ENCODE measurements at regions not wholly inside any gene's neighbourhood (a gene's known extent, or its start where the extent isn't known, plus 50 kb on each side); places are given as distances from the start of the nearest gene placed in this dataset.

- H3K4me3 Mint-ChIP-seq (ENCODE audit: unreplicated experiment), result no peak overlapping the region
- no peak overlapping the region for H3K27ac Mint-ChIP-seq (ENCODE audit: unreplicated experiment)
- H3K4me1 Mint-ChIP-seq (ENCODE audit: low read depth, unreplicated experiment), result peaks cover 27% of the 10 kb centered on the region
- H3K9me3 Mint-ChIP-seq (ENCODE audit: unreplicated experiment), result peaks cover 8% of the 10 kb centered on the region
- peaks cover 12% of the 10 kb centered on the region for H3K27me3 Mint-ChIP-seq (ENCODE audit: unreplicated experiment)
- DNase-seq, result no peak
- TF ChIP-seq, protein P1, sequence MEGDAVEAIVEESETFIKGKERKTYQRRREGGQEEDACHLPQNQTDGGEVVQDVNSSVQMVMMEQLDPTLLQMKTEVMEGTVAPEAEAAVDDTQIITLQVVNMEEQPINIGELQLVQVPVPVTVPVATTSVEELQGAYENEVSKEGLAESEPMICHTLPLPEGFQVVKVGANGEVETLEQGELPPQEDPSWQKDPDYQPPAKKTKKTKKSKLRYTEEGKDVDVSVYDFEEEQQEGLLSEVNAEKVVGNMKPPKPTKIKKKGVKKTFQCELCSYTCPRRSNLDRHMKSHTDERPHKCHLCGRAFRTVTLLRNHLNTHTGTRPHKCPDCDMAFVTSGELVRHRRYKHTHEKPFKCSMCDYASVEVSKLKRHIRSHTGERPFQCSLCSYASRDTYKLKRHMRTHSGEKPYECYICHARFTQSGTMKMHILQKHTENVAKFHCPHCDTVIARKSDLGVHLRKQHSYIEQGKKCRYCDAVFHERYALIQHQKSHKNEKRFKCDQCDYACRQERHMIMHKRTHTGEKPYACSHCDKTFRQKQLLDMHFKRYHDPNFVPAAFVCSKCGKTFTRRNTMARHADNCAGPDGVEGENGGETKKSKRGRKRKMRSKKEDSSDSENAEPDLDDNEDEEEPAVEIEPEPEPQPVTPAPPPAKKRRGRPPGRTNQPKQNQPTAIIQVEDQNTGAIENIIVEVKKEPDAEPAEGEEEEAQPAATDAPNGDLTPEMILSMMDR (IDR thresholded peaks at IDR 0.05; ENCODE audit: partially characterized antibody, unreplicated experiment), result no peak
- peaks cover 5% of the 10 kb centered on the region for H3K36me3 Mint-ChIP-seq (ENCODE audit: unreplicated experiment)
Observed at GRCh38 chr1:235014756-235015155, 113.9 kb downstream of the TOMM20 start.

GRCh38 chr1:235013512-235013911 lies 115.1 kb downstream of the TOMM20 start:
- H3K9me3 Mint-ChIP-seq (ENCODE audit: unreplicated experiment), result peaks cover 8% of the 10 kb centered on the region
- H3K27me3 Mint-ChIP-seq (ENCODE audit: unreplicated experiment), result peaks cover 12% of the 10 kb centered on the region
- peaks cover 5% of the 10 kb centered on the region for H3K36me3 Mint-ChIP-seq (ENCODE audit: unreplicated experiment)
- peaks cover 25% of the 10 kb centered on the region for H3K4me1 Mint-ChIP-seq (ENCODE audit: low read depth, unreplicated experiment)
- no peak overlapping the region for H3K4me3 Mint-ChIP-seq (ENCODE audit: unreplicated experiment)
- no peak for DNase-seq
- no peak overlapping the region for H3K27ac Mint-ChIP-seq (ENCODE audit: unreplicated experiment)
- TF ChIP-seq, protein P1 (IDR thresholded peaks at IDR 0.05; ENCODE audit: partially characterized antibody, unreplicated experiment), result no peak

- H3K4me1 Mint-ChIP-seq (ENCODE audit: low read depth, unreplicated experiment), result peaks cover 22% of the 10 kb centered on the region
- H3K4me3 Mint-ChIP-seq (ENCODE audit: unreplicated experiment), result no peak overlapping the region
- H3K36me3 Mint-ChIP-seq (ENCODE audit: unreplicated experiment), result peaks cover 5% of the 10 kb centered on the region
- H3K27me3 Mint-ChIP-seq (ENCODE audit: unreplicated experiment), result peaks cover 12% of the 10 kb centered on the region
- TF ChIP-seq, protein P1 (IDR thresholded peaks at IDR 0.05; ENCODE audit: partially characterized antibody, unreplicated experiment), result no peak
- no peak for DNase-seq
- H3K27ac Mint-ChIP-seq (ENCODE audit: unreplicated experiment), result peak overlapping the region; percentile 88
- H3K9me3 Mint-ChIP-seq (ENCODE audit: unreplicated experiment), result peaks cover 8% of the 10 kb centered on the region
Observed at GRCh38 chr1:235012436-235013210, 116.0 kb downstream of the TOMM20 start.

- H3K9me3 Mint-ChIP-seq (ENCODE audit: unreplicated experiment), result peaks cover 8% of the 10 kb centered on the region
- peak overlapping the region; percentile 34 for H3K4me3 Mint-ChIP-seq (ENCODE audit: unreplicated experiment)
- H3K27me3 Mint-ChIP-seq (ENCODE audit: unreplicated experiment), result peaks cover 13% of the 10 kb centered on the region
- H3K36me3 Mint-ChIP-seq (ENCODE audit: unreplicated experiment), result peaks cover 5% of the 10 kb centered on the region
- TF ChIP-seq, protein P1 (IDR thresholded peaks at IDR 0.05; ENCODE audit: partially characterized antibody, unreplicated experiment), result no peak
- peak; percentile 70 for DNase-seq
- peaks cover 22% of the 10 kb centered on the region for H3K4me1 Mint-ChIP-seq (ENCODE audit: low read depth, unreplicated experiment)
- H3K27ac Mint-ChIP-seq (ENCODE audit: unreplicated experiment), result peak overlapping the region; percentile 88
Observed at GRCh38 chr1:235011599-235012435, 116.8 kb downstream of the TOMM20 start.
